Adipocyte (in vitro differentiated cells): ENCODE measurements at regions not wholly inside any gene's neighbourhood (a gene's known extent, or its start where the extent isn't known, plus 50 kb on each side); places are given as distances from the start of the nearest gene placed in this dataset.

Source experiments
- DNase-seq: peaks from one replicate; pipeline ENCODE4 v3.0.0-alpha.2; 2015; ENCODE audit warnings: low read depth
- H3K27me3 ChIP-seq: replicated peaks from 2 replicates; pipeline ENCODE4 v1.7.0; 2013; ENCODE audit warnings: mild to moderate bottlenecking, low read length, moderate library complexity; ENCODE audit not compliant: control insufficient read depth, insufficient read depth
- H3K36me3 ChIP-seq: 2 replicates; pipeline ENCODE4 v1.7.0; 2013; ENCODE audit warnings: low read length, mild to moderate bottlenecking, moderate library complexity; ENCODE audit not compliant: control insufficient read depth, insufficient read depth, severe bottlenecking
- H3K4me1 ChIP-seq: 2 replicates; pipeline ENCODE4 v1.7.0; 2013; ENCODE audit warnings: mild to moderate bottlenecking, low read length, moderate library complexity; ENCODE audit not compliant: control insufficient read depth, insufficient read depth
- H3K4me3 ChIP-seq: 2 replicates; pipeline ENCODE4 v1.7.0; 2013; ENCODE audit warnings: mild to moderate bottlenecking, low read length, moderate library complexity
- H3K9ac ChIP-seq: 2 replicates; pipeline ENCODE4 v1.7.0; 2013; ENCODE audit warnings: mild to moderate bottlenecking, low read length, moderate library complexity
- H3K9me3 ChIP-seq: 2 replicates; pipeline ENCODE4 v1.7.0; 2013; ENCODE audit warnings: mild to moderate bottlenecking, low read length, moderate library complexity; ENCODE audit not compliant: control insufficient read depth

DNA sequence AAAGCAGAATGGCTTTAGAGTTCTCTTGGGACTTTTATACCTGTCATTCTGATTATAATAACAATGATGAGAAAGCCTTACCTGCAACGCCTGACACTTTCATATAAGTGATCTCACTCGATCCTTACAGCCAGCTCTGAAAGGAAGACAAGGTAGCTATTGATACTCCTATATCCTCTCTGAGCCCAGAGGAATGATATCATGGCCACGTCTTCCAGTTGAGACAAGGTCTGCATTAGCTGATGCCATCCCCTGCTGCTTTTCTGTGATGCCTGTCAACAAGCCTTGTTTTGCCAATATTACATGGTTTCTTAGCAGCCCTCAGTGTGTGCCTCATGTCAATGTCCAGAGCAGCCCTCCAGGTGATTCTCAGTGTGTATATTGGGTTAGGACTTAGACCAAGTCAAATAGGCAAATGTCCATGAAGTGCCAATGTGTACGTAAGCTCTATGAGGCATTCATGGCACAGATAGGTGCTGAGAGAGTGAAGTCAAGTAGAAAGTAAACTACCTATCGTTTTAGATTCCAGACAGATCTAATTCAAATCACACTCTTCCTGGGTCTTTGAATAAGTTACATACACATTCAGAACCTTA lies 405.9 kb downstream of the ADRA2A start:
- DNase-seq = no peak
- peaks cover 3% of the 10 kb centered on the region for H3K9me3 ChIP-seq
- H3K27me3 ChIP-seq = peaks cover 3% of the 10 kb centered on the region
- H3K36me3 ChIP-seq = no peaks in the 10 kb centered on the region
- no peak overlapping the region for H3K4me3 ChIP-seq
- H3K9ac ChIP-seq = no peak overlapping the region
- H3K4me1 ChIP-seq = no peaks in the 10 kb centered on the region

DNA sequence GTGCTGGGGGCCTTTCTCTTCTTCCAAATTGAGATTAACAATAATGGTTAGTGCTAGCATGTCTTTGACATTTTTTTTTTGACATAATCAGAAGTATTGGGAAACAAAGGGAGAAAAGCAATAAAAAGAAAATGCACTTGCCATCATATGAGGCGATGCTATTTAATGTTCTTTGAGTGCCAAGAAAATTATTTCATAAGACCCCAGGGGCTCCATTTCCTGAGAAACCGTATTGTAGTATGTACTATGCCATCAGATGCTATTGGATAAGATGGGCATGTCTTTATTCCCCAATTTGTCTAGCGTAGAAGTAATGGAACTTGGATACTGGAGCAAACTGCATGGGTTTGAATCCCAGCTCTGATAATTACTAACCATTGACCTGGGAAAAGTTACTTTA lies 408.9 kb downstream of the ADRA2A start:
- Histone ChIP-seq H3K9me3 (peaks cover 32% of the 10 kb centered on the region), H3K4me1 (no peaks in the 10 kb centered on the region), H3K36me3 (no peaks in the 10 kb centered on the region), H3K27me3 (peaks cover 3% of the 10 kb centered on the region), H3K9ac (no peak overlapping the region), H3K4me3 (no peak overlapping the region)
- no peak for DNase-seq

DNA sequence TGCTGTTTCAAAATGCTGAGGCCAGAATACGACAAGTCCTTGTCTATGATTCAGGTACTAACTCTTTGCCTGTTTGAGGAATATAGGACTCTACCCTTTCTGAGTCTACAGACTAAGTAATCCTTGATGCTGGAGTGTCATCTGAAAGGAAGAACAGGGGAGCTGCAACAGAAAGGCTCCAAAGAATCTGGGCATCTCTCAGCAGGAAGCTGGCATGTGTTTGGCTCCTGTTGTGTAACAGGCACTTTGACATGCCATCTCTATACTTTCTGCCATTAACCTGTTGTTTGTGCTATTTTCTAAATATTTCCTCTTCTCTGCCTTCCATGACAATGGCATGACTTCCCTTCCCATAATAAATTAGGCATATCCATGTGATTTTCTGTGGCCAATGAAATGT lies 409.5 kb downstream of the ADRA2A start:
- Histone ChIP-seq H3K27me3 (peaks cover 3% of the 10 kb centered on the region), H3K9ac (no peak overlapping the region), H3K36me3 (no peaks in the 10 kb centered on the region), H3K9me3 (peaks cover 37% of the 10 kb centered on the region), H3K4me1 (no peaks in the 10 kb centered on the region), H3K4me3 (no peak overlapping the region)
- no peak for DNase-seq

DNA sequence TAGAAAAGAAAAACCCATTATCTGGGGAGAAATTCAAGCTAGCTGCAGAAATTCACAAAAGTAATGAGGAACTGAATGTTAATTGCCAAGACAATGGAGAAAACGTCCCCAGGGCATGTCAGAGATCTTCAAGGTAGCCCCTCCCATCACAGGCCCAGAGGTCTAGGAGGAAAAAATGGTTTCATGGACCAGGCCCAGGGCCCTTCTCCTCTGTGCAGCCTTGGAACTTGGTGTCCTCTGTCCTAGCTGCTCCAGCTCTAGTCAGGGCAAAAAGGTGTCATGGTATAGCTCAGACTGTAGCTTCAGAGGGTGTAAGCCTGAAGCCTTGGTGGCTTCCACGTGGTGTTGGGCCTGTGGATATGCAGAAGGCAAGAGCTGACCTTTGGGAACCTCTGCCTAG lies 411.8 kb downstream of the ADRA2A start:
- Histone ChIP-seq H3K9me3 (peaks cover 52% of the 10 kb centered on the region), H3K36me3 (no peaks in the 10 kb centered on the region), H3K27me3 (peaks cover 3% of the 10 kb centered on the region), H3K4me1 (no peaks in the 10 kb centered on the region), H3K4me3 (no peak overlapping the region), H3K9ac (no peak overlapping the region)
- no peak for DNase-seq

DNA sequence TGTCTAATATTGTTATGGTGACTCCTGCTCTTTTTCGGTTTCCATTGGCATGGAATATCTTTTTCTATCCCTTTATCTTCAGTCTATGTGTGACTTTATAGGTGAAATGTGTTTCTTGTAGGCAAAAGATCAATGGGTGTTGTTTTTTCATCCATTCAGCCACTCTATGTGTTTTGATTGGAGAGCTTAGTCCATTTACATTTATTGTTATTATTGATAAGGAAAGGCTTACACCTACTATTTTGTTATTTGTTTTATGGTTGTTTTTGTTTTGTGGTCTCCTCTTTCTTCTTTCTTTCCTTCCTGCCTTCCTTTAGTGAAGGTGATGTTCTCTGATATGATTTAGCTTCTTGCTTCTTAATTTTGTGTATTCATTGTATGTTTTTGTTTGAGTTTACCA lies 414.3 kb downstream of the ADRA2A start:
- no peaks in the 10 kb centered on the region for H3K27me3 ChIP-seq
- no peaks in the 10 kb centered on the region for H3K36me3 ChIP-seq
- no peak for DNase-seq
- H3K4me1 ChIP-seq = no peaks in the 10 kb centered on the region
- peaks cover 52% of the 10 kb centered on the region for H3K9me3 ChIP-seq
- no peak overlapping the region for H3K9ac ChIP-seq
- H3K4me3 ChIP-seq = no peak overlapping the region

DNA sequence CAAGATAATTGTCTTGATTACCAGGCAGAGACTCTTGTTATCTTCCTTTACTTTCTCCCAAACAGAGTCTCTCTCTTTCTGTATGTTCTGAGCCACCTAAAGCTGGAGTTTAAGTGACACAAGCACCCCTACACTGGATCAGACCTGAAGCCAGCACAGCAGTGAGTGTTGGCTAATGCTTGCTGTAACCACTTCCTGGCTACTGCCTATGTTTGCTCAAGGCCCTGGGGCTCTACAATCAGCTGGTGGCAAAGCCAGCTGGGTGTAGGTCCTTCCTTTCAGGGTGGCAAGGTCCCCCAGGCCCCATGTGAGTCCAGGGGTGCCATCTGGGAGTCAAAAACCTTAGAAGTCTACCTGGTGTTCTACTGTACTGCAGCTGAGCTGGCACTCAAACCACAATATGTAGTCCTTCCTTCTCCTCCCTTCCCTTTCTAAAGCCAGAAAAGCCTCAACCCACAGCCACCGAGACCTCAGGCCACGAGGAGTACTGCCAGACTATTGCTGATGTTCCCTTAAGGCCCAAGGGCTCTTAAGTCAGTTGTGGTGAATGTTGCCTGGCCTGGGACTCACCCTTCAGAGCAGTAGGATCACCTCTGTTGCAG lies 416.3 kb downstream of the ADRA2A start:
- Histone ChIP-seq H3K4me1 (no peaks in the 10 kb centered on the region), H3K4me3 (no peak overlapping the region), H3K9me3 (peaks cover 47% of the 10 kb centered on the region), H3K27me3 (no peaks in the 10 kb centered on the region), H3K36me3 (no peaks in the 10 kb centered on the region), H3K9ac (no peak overlapping the region)
- no peak for DNase-seq

DNA sequence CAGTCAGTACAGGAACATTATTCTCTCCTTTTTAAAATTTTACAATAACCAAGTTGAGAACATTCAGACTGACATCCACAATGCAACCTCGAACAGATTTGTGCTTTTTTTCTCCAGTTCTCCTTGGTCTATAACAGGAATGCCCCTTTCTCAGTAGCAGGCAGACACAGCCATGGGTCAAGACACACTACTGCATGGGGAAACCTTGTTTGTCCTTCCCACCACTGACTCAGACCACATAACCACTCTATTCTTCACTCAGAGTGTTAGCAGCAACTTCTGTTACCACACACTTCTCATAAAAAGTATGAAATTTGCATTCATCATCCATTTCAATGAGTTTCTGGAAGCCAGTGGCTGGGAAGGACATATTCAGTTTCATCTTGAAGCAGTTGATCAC lies 421.7 kb downstream of the ADRA2A start:
- no peak for DNase-seq
- H3K4me1 ChIP-seq = no peaks in the 10 kb centered on the region
- no peaks in the 10 kb centered on the region for H3K36me3 ChIP-seq
- H3K4me3 ChIP-seq = no peak overlapping the region
- H3K9ac ChIP-seq = no peak overlapping the region
- peaks cover 2% of the 10 kb centered on the region for H3K9me3 ChIP-seq
- H3K27me3 ChIP-seq = no peaks in the 10 kb centered on the region

DNA sequence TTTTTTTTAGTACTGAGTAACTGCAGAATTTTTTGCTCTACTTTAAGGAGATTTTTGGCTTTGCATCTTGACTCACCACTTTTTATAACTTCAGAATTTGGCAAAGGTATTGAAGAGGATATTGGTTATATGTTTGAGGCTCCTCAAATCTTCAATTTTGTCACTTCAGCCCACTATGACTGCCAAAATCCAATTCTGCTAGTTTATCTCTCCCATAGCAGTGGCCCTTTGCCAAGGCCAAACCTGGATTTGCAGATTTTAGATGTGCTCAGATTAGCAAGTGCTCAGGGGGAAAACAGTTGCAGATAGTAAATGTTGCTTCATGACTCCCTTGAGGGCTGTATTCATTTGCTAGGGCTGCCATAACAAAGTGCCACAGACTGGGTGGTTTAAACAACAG lies 427.5 kb downstream of the ADRA2A start:
- H3K9ac ChIP-seq = no peak overlapping the region
- H3K4me3 ChIP-seq = no peak overlapping the region
- H3K27me3 ChIP-seq = no peaks in the 10 kb centered on the region
- DNase-seq = no peak
- peaks cover 8% of the 10 kb centered on the region for H3K9me3 ChIP-seq
- H3K4me1 ChIP-seq = no peaks in the 10 kb centered on the region
- H3K36me3 ChIP-seq = no peaks in the 10 kb centered on the region

DNA sequence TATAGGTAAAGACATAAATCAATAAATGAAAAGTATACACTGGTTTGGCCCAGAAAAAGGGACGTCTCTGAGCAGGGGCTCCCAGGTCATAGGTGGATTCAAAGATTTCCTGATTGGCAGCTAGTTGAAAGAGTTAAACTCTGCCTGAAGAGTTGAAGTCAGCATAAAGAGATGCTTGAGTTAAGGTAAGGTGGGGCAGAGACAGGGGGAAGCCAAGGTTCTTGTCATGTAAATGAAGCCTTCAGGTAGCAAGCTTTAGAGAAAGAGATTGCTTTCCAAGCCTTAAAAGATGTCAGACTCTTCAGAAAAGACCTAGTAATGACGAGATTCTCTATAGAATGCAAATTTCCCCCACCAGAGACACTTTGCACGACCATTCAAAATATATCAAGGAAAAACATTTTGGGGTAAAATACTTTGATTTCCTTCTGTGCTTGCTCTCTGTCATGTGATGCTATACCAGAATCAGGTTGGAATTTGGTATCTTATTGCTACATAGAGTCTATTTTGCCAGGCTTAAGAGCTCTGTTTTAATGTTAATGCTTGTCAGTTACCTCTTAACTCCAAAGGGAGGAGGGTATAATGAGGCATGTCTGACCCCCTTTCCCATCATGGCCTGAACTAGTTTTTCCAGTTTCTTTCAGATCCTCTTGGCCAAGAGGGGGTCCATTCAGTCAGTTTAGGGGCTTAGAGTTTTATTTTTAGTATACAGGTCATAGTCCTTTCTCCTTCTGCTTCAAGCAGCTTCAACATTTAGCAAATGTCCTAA lies 429.6 kb downstream of the ADRA2A start:
- no peak overlapping the region for H3K4me3 ChIP-seq
- no peak overlapping the region for H3K9ac ChIP-seq
- H3K9me3 ChIP-seq = peaks cover 8% of the 10 kb centered on the region
- H3K27me3 ChIP-seq = peaks cover 2% of the 10 kb centered on the region
- no peaks in the 10 kb centered on the region for H3K36me3 ChIP-seq
- H3K4me1 ChIP-seq = no peaks in the 10 kb centered on the region
- DNase-seq = no peak

DNA sequence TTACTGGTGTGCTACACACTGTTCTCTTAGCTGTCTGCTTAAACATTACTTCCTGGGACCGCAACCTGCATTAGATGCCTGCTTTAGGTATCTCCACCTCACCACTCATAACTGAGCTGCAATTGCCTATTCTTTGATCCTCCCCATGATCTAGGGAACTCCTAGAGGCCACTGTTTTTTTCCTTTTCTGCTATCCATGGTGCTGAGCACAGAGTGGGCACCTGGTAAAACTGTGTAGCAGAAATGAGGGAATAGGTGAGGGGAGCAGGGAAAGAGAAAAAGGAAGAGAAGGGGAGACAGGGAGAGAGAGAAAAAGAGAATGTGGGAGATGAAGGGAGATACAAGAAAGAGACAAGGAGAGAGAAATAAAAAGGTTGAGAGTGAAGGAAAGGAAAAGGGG lies 434.9 kb downstream of the ADRA2A start:
- H3K27me3 ChIP-seq = peaks cover 22% of the 10 kb centered on the region
- no peaks in the 10 kb centered on the region for H3K4me1 ChIP-seq
- H3K4me3 ChIP-seq = no peak overlapping the region
- H3K36me3 ChIP-seq = no peaks in the 10 kb centered on the region
- DNase-seq = no peak
- no peak overlapping the region for H3K9ac ChIP-seq
- H3K9me3 ChIP-seq = no peaks in the 10 kb centered on the region

DNA sequence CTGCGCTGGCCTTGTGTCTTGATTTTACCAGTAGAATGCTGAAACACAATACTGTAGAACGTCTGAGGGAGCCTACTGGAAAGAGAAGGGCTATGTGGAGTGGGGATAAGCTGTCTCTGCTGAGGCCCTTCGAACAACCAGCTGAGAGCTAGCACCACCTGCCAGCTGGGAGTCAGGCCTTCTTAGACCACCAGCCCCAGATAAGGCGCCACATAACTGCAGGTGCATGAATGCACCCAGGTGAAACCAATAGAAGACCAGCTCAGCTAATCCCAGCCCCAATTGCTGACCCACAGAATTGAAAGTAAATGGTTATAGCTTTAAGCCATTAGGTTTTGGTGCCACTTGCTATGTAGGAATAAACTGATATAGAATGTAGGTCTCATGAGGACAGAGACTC lies 438.4 kb downstream of the ADRA2A start:
- H3K4me1 ChIP-seq = no peaks in the 10 kb centered on the region
- H3K4me3 ChIP-seq = no peak overlapping the region
- no peaks in the 10 kb centered on the region for H3K9me3 ChIP-seq
- H3K9ac ChIP-seq = no peak overlapping the region
- peaks cover 22% of the 10 kb centered on the region for H3K27me3 ChIP-seq
- DNase-seq = no peak
- no peaks in the 10 kb centered on the region for H3K36me3 ChIP-seq
